Retinal pigment epithelial cell (primary cell): ENCODE measurements at regions not wholly inside any gene's neighbourhood (a gene's known extent, or its start where the extent isn't known, plus 50 kb on each side); places are given as distances from the start of the nearest gene placed in this dataset.

ENCODE experiments used
- DNase-seq: peaks from one replicate; pipeline ENCODE4 v3.0.0-alpha.2; 2010; ENCODE audit warnings: low read depth
- H3K4me3 ChIP-seq: 2 replicates; pipeline ENCODE4 v1.5.1; 2011; ENCODE audit warnings: mild to moderate bottlenecking, low read length, control low read depth, moderate library complexity
- CTCF ChIP-seq: conservative IDR thresholded peaks from 2 replicates; pipeline ENCODE4 v1.5.1; 2011; ENCODE audit warnings: low read depth, low read length, control low read depth, inconsistent platforms

GRCh38 chr9:104339692-104340091 is 164.4 kb upstream of the OR13F1 start:
- DNase-seq, result no peak
- H3K4me3 ChIP-seq, result no peak overlapping the region
- no peak for TF ChIP-seq CTCF

GRCh38 chr9:104342552-104342951 is 161.5 kb upstream of the OR13F1 start:
- TF ChIP-seq CTCF, result no peak
- no peak for DNase-seq

GRCh38 chr9:104345061-104345460 is 159.0 kb upstream of the OR13F1 start:
- no peak for DNase-seq
- TF ChIP-seq CTCF, result no peak
- no peak overlapping the region for H3K4me3 ChIP-seq

More at GRCh38 chr9:104342552-104342951, 161.5 kb upstream of the OR13F1 start:
- no peak overlapping the region for H3K4me3 ChIP-seq

- TF ChIP-seq CTCF, result no peak
- H3K4me3 ChIP-seq, result no peak overlapping the region
- DNase-seq, result no peak
Observed at GRCh38 chr9:104350541-104350940, 153.5 kb upstream of the OR13F1 start.

- H3K4me3 ChIP-seq, result no peak overlapping the region
- no peak for TF ChIP-seq CTCF
- DNase-seq, result no peak
Observed at GRCh38 chr9:104351726-104352125, 152.3 kb upstream of the OR13F1 start.

- no peak for DNase-seq
- no peak for TF ChIP-seq CTCF
- H3K4me3 ChIP-seq, result no peak overlapping the region
Observed at GRCh38 chr9:104361207-104361606, 142.9 kb upstream of the OR13F1 start.

- no peak for DNase-seq
- TF ChIP-seq CTCF, result no peak
- no peak overlapping the region for H3K4me3 ChIP-seq
Observed at GRCh38 chr9:104362912-104363472, 141.1 kb upstream of the OR13F1 start.
